Mesenchymal stem cell (in vitro differentiated cells and primary cell): ENCODE measurements at regions not wholly inside any gene's neighbourhood (a gene's known extent, or its start where the extent isn't known, plus 50 kb on each side); places are given as distances from the start of the nearest gene placed in this dataset.

Experiments
- DNase-seq: peaks from one replicate; pipeline ENCODE4 v3.0.0-alpha.2; 2013
- H2AFZ ChIP-seq: one replicate; pipeline ENCODE4 v1.6.1; 2013; ENCODE audit warnings: low read depth, mild to moderate bottlenecking, control low read depth, inconsistent platforms, low read length, moderate library complexity
- H2AK5ac ChIP-seq: 2 replicates; pipeline ENCODE4 v1.6.1; 2013; ENCODE audit warnings: low read length, moderate library complexity, mild to moderate bottlenecking, inconsistent platforms; ENCODE audit not compliant: severe bottlenecking
- H2BK120ac ChIP-seq: one replicate; pipeline ENCODE4 v1.6.1; 2013; ENCODE audit warnings: low read depth, mild to moderate bottlenecking, inconsistent platforms, low read length, moderate library complexity
- H2BK12ac ChIP-seq, 2 experiments: one replicate each; pipeline ENCODE4 v1.6.1; 2013; ENCODE audit warnings: inconsistent platforms in 2 of 2, low read length in 2 of 2, mild to moderate bottlenecking in 2 of 2, moderate library complexity in 2 of 2, control low read depth in 1 of 2
- H2BK15ac ChIP-seq: one replicate; pipeline ENCODE4 v1.6.1; 2013; ENCODE audit warnings: mild to moderate bottlenecking, low read depth, inconsistent platforms; ENCODE audit not compliant: poor library complexity, severe bottlenecking
- H2BK5ac ChIP-seq: 2 replicates; pipeline ENCODE4 v1.6.1; 2013; ENCODE audit warnings: low read depth, mild to moderate bottlenecking, low read length, control low read depth, inconsistent platforms; ENCODE audit not compliant: poor library complexity, severe bottlenecking
- H3K14ac ChIP-seq, 2 experiments: one replicate each; pipeline ENCODE4 v1.6.1; 2013; ENCODE audit warnings: inconsistent platforms in 2 of 2, low read length in 2 of 2, control low read depth in 1 of 2, mild to moderate bottlenecking in 1 of 2, moderate library complexity in 1 of 2
- H3K18ac ChIP-seq, 2 experiments: one replicate each; pipeline ENCODE4 v1.6.1; 2013; ENCODE audit warnings: inconsistent platforms in 2 of 2, low read length in 2 of 2, control low read depth in 1 of 2, low read depth in 1 of 2, mild to moderate bottlenecking in 1 of 2
- H3K23ac ChIP-seq, 2 experiments: one replicate each; pipeline ENCODE4 v1.6.1; 2013; ENCODE audit warnings: inconsistent platforms in 2 of 2, low read length in 2 of 2, mild to moderate bottlenecking in 2 of 2, moderate library complexity in 2 of 2, control low read depth in 1 of 2
- H3K27ac ChIP-seq: 2 replicates; pipeline ENCODE4 v1.5.1; 2013; ENCODE audit warnings: mild to moderate bottlenecking, moderate library complexity, low read length, control low read depth, inconsistent platforms; ENCODE audit not compliant: poor library complexity, severe bottlenecking
- H3K27me3 ChIP-seq, 2 experiments: 2 replicates each; pipeline versions ENCODE4 v1.6.1 to v1.7.0; 2013; ENCODE audit warnings: low read length in 2 of 2, mild to moderate bottlenecking in 2 of 2, moderate library complexity in 2 of 2, control low read depth in 1 of 2, inconsistent platforms in 1 of 2; ENCODE audit not compliant: control insufficient read depth in 1 of 2, insufficient read depth in 1 of 2
- H3K36me3 ChIP-seq, 2 experiments: 2 replicates each; pipeline versions ENCODE4 v1.6.1 to v1.7.0; 2013; ENCODE audit warnings: low read length in 2 of 2, control low read depth in 1 of 2, inconsistent platforms in 1 of 2, low read depth in 1 of 2, mild to moderate bottlenecking in 1 of 2; ENCODE audit not compliant: insufficient read depth in 2 of 2, control insufficient read depth in 1 of 2
- H3K4ac ChIP-seq, 2 experiments: one replicate each; pipeline ENCODE4 v1.6.1; 2013; ENCODE audit warnings: inconsistent platforms in 2 of 2, low read length in 2 of 2, mild to moderate bottlenecking in 2 of 2, moderate library complexity in 2 of 2, control low read depth in 1 of 2, low read depth in 1 of 2
- H3K4me1 ChIP-seq: 2 replicates; pipeline ENCODE4 v1.6.1; 2013; ENCODE audit warnings: low read depth, low read length, control low read depth; ENCODE audit not compliant: control insufficient read depth, insufficient read depth
- H3K4me2 ChIP-seq: 2 replicates; pipeline ENCODE4 v1.6.1; 2013; ENCODE audit warnings: low read length, mild to moderate bottlenecking, inconsistent platforms; ENCODE audit not compliant: poor library complexity, severe bottlenecking
- H3K4me3 ChIP-seq, 2 experiments: 2 replicates each; pipeline versions ENCODE4 v1.5.1 to v1.7.0; 2013; ENCODE audit warnings: low read length in 2 of 2, mild to moderate bottlenecking in 2 of 2, control low read depth in 1 of 2, low read depth in 1 of 2; ENCODE audit not compliant: insufficient read depth in 1 of 2
- H3K79me1 ChIP-seq: replicated peaks from 2 replicates; pipeline ENCODE4 v1.6.1; 2013; ENCODE audit warnings: mild to moderate bottlenecking, control low read depth, low read length, inconsistent platforms; ENCODE audit not compliant: poor library complexity, severe bottlenecking
- H3K9ac ChIP-seq: 2 replicates; pipeline ENCODE4 v1.7.0; 2013; ENCODE audit warnings: mild to moderate bottlenecking, low read length, moderate library complexity
- H3K9me3 ChIP-seq: 2 replicates; pipeline ENCODE4 v1.7.0; 2013; ENCODE audit warnings: mild to moderate bottlenecking, low read length; ENCODE audit not compliant: control insufficient read depth
- H4K8ac ChIP-seq: one replicate; pipeline ENCODE4 v1.6.1; 2013; ENCODE audit warnings: inconsistent platforms, mild to moderate bottlenecking, low read length, moderate library complexity
- H4K91ac ChIP-seq: one replicate; pipeline ENCODE4 v1.6.1; 2013; ENCODE audit warnings: mild to moderate bottlenecking, low read length, inconsistent platforms
- WGBS: methylation state at CpG from one replicate; pipeline ENCODE4 v1.1.7; 2013; ENCODE audit warnings: mixed read lengths; 5-methylcytosine and 5-hydroxymethylcytosine counted together

DNA sequence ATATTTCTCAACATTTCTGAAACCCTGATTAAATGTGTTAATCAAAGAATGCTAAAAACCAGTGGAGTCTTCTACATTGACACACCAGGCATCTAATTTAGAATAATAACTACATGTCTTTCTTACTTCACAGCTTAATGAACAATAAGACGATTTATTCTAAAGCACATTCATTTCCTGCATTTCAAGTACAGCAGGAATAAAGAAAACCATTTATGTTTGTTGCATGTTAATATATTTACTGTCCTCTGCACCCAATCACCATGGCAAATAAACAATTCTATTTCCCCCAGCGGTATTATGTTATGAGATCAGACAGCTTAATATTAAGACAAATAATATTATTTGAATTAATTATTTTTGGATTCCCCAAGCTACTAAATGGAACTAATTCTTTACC, 1336.3 kb upstream of the CADM2 start:
- H2AFZ ChIP-seq: no peak overlapping the region
- H3K23ac ChIP-seq: no peak overlapping the region
- no peak overlapping the region for H4K91ac ChIP-seq
- no peaks in the 10 kb centered on the region for H3K9me3 ChIP-seq
- no peak overlapping the region for H3K9ac ChIP-seq
- no peaks in the 10 kb centered on the region for H3K79me1 ChIP-seq
- H3K14ac ChIP-seq: no peak overlapping the region
- no peak overlapping the region for H2BK15ac ChIP-seq
- no peaks in the 10 kb centered on the region for H3K27me3 ChIP-seq
- H2BK12ac ChIP-seq: no peak overlapping the region
- no peaks in the 10 kb centered on the region for H3K4me1 ChIP-seq
- no peak for DNase-seq
- H3K27ac ChIP-seq: no peak overlapping the region
- no CpG with 5 or more reads among the region's 2 CpGs for WGBS
- H3K18ac ChIP-seq: no peak overlapping the region
- H2BK120ac ChIP-seq: no peak overlapping the region
- H3K36me3 ChIP-seq: no peaks in the 10 kb centered on the region
- no peak overlapping the region for H3K4me3 ChIP-seq
- no peak overlapping the region for H3K4ac ChIP-seq
- H2AK5ac ChIP-seq: no peak overlapping the region
- H4K8ac ChIP-seq: no peak overlapping the region
- no peak overlapping the region for H2BK5ac ChIP-seq
- H3K4me2 ChIP-seq: no peak overlapping the region

DNA sequence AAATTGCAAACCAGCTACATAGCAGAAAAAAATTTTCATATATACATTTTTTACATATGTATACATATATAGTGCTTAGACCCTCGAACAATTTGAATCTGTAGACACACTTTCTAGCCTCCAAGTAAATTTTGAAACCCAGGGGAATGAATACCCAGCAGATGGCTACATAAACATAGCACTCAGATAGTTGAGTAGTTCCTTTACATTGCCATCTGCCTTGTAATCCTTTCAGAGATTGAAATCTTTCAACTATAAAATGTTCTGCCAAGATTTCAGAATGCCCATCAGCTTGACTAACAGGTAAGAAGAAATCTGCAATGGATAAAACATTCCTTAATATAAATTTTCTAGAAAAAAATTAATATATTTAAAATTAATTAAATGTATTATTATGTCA, 1333.5 kb upstream of the CADM2 start:
- H4K8ac ChIP-seq: no peak overlapping the region
- H2AFZ ChIP-seq: no peak overlapping the region
- no peaks in the 10 kb centered on the region for H3K4me1 ChIP-seq
- no peak overlapping the region for H3K9ac ChIP-seq
- no peak overlapping the region for H3K4me3 ChIP-seq
- H3K79me1 ChIP-seq: no peaks in the 10 kb centered on the region
- H4K91ac ChIP-seq: no peak overlapping the region
- H3K23ac ChIP-seq: no peak overlapping the region
- H2AK5ac ChIP-seq: no peak overlapping the region
- H3K4ac ChIP-seq: no peak overlapping the region
- H2BK120ac ChIP-seq: no peak overlapping the region
- no peak overlapping the region for H2BK5ac ChIP-seq
- H3K27me3 ChIP-seq: no peaks in the 10 kb centered on the region
- no peak overlapping the region for H2BK15ac ChIP-seq
- H3K14ac ChIP-seq: no peak overlapping the region
- no peak overlapping the region for H3K18ac ChIP-seq
- H3K9me3 ChIP-seq: no peaks in the 10 kb centered on the region
- WGBS: 30% methylated on average over 1 of the region's 1 CpG
- no peak overlapping the region for H2BK12ac ChIP-seq
- H3K36me3 ChIP-seq: no peaks in the 10 kb centered on the region
- no peak overlapping the region for H3K27ac ChIP-seq
- H3K4me2 ChIP-seq: no peak overlapping the region
- no peak for DNase-seq

DNA sequence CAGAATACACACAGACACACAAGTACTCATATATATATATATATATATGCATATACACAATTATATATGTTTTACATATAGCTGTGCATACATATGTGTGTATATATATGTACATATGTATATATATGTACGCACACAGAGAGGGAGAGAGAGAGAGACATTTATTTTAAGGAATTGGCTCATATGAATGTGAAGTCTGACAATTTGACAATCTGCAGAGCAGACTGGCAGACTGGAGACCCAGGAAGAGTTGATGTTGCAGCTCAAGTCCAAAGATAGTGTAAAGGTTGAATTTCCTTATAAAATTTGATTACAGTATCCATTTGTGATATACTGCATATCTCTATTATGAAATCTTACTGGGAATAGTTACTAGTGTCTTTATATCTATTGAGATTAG, 1330.3 kb upstream of the CADM2 start:
- Histone ChIP-seq H3K4me1 (no peaks in the 10 kb centered on the region), H3K4me2 (no peak overlapping the region), H2BK120ac (no peak overlapping the region), H2BK12ac (no peak overlapping the region), H4K8ac (no peak overlapping the region), H3K14ac (no peak overlapping the region), H3K18ac (no peak overlapping the region), H2AFZ (no peak overlapping the region), H3K9me3 (no peaks in the 10 kb centered on the region), H3K9ac (no peak overlapping the region), H3K27me3 (no peaks in the 10 kb centered on the region), H3K27ac (no peak overlapping the region), H2BK5ac (no peak overlapping the region), H3K4me3 (no peak overlapping the region), H2BK15ac (no peak overlapping the region), H3K4ac (no peak overlapping the region), H3K79me1 (no peaks in the 10 kb centered on the region), H4K91ac (no peak overlapping the region), H2AK5ac (no peak overlapping the region), H3K36me3 (no peaks in the 10 kb centered on the region), H3K23ac (no peak overlapping the region)
- WGBS: 100% methylated on average over 1 of the region's 1 CpG
- DNase-seq: no peak

DNA sequence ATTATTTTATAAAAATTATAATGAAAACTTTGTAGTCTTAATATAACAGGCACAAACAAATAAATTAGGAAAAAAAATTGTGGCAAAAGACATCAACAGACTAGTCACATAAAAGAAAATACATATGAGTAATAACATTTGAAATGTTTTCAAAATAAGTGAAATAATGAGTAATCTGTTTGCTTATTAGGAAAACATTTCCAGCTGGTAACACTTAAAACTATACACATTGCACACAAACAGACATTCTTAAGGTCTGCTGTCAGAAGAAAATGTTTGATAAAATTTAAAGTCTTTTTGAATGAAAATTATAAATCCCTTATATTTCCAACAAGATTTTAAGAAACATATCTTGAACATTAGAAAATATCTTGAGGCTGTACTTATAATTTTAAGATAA, 1326.3 kb upstream of the CADM2 start:
- Histone ChIP-seq H2BK15ac (no peak overlapping the region), H3K4me2 (no peak overlapping the region), H3K23ac (no peak overlapping the region), H3K27me3 (no peaks in the 10 kb centered on the region), H3K27ac (no peak overlapping the region), H2BK12ac (no peak overlapping the region), H2BK5ac (no peak overlapping the region), H4K8ac (no peak overlapping the region), H3K4me3 (no peak overlapping the region), H3K9ac (no peak overlapping the region), H3K36me3 (no peaks in the 10 kb centered on the region), H2BK120ac (no peak overlapping the region), H4K91ac (no peak overlapping the region), H3K9me3 (peaks cover 5% of the 10 kb centered on the region), H3K79me1 (no peaks in the 10 kb centered on the region), H2AFZ (no peak overlapping the region), H3K18ac (no peak overlapping the region), H3K4me1 (no peaks in the 10 kb centered on the region), H3K14ac (no peak overlapping the region), H3K4ac (no peak overlapping the region), H2AK5ac (no peak overlapping the region)
- no peak for DNase-seq
